Parathyroid adenoma (tissue), 2 donors: ENCODE measurements at regions not wholly inside any gene's neighbourhood (a gene's known extent, or its start where the extent isn't known, plus 50 kb on each side); places are given as distances from the start of the nearest gene placed in this dataset.

ENCODE experiments used
- H2AFZ ChIP-seq: fragments of 300-600 bp; sonication (generic); one replicate; pipeline ENCODE4 v1.7.0; 2017; ENCODE audit warnings: antibody characterized with exemption, mild to moderate bottlenecking
- H3K27ac ChIP-seq: fragments of 300-600 bp; sonication (generic); one replicate; pipeline ENCODE4 v1.7.0; 2017
- H3K27me3 ChIP-seq: fragments of 300-600 bp; sonication (generic); one replicate; pipeline ENCODE4 v1.7.0; 2017; ENCODE audit warnings: low read length; ENCODE audit not compliant: control insufficient read depth, insufficient read depth
- H3K36me3 ChIP-seq: fragments of 300-600 bp; sonication (generic); one replicate; pipeline ENCODE4 v1.7.0; 2017; ENCODE audit warnings: low read length; ENCODE audit not compliant: control insufficient read depth, insufficient read depth
- H3K4me1 ChIP-seq: fragments of 300-600 bp; sonication (generic); one replicate; pipeline ENCODE4 v1.7.0; 2017; ENCODE audit warnings: control low read depth
- H3K4me2 ChIP-seq: fragments of 300-600 bp; sonication (generic); one replicate; pipeline ENCODE4 v1.7.0; 2017; ENCODE audit warnings: low read length
- H3K4me3 ChIP-seq: fragments of 300-600 bp; sonication (generic); one replicate; pipeline ENCODE4 v1.7.0; 2017; ENCODE audit warnings: low read depth, low read length
- H3K79me2 ChIP-seq: fragments of 300-600 bp; sonication (generic); one replicate; pipeline ENCODE4 v1.7.0; 2017; ENCODE audit warnings: control low read depth
- H3K9ac ChIP-seq: fragments of 300-600 bp; sonication (generic); one replicate; pipeline ENCODE4 v1.7.0; 2017; ENCODE audit warnings: mild to moderate bottlenecking
- H3K9me3 ChIP-seq: fragments of 300-600 bp; sonication (generic); one replicate; pipeline ENCODE4 v1.7.0; 2017; ENCODE audit warnings: low read length; ENCODE audit not compliant: control insufficient read depth
- TF ChIP-seq, protein P1 (sequence below): fragments of 300-600 bp; sonication (generic); IDR thresholded peaks from one replicate; pipeline ENCODE4 v1.7.0; 2017; ENCODE audit warnings: antibody characterized with exemption, mild to moderate bottlenecking
- donor health status: primary hyperparathyroidism.

DNA sequence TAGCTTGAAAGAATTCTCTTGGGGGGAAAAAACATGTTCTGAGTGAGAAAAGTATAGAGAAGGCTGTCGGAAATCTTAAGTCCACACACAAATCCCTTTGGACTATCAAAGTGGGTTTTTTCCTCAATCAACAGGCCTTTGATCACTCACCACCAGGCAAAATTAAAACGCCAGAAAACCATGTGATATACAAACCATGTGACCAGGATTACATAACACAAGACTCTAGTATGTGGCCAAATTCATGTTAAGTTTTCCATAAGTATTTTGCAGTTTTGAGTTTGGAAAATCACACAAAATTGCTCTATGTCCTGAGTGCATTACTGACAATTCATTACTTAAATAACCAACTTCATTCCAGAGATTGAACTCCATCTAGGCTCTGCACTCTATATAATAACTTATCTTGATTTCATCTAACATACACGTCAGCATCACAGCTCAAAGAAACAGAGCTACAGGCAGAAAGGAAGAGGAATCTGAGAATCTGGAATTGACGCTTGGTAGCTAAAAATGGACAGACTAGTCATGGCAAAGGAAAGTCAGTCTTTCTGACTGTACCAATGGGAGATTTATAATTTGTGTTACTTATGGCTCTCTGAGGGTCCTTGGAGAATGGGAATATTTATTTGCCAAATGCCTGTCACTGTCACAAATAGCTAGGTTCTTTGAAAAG, 383.5 kb downstream of the SFMBT2 start:
- no peak overlapping the region for H3K27ac ChIP-seq
- no peaks in the 10 kb centered on the region for H3K79me2 ChIP-seq
- no peak overlapping the region for H3K9ac ChIP-seq
- H3K4me3 ChIP-seq: no peak overlapping the region
- H3K4me1 ChIP-seq: no peaks in the 10 kb centered on the region
- H3K4me2 ChIP-seq: no peak overlapping the region
- no peak overlapping the region for H2AFZ ChIP-seq
- no peaks in the 10 kb centered on the region for H3K9me3 ChIP-seq
- H3K36me3 ChIP-seq: no peaks in the 10 kb centered on the region
- TF ChIP-seq, protein P1, sequence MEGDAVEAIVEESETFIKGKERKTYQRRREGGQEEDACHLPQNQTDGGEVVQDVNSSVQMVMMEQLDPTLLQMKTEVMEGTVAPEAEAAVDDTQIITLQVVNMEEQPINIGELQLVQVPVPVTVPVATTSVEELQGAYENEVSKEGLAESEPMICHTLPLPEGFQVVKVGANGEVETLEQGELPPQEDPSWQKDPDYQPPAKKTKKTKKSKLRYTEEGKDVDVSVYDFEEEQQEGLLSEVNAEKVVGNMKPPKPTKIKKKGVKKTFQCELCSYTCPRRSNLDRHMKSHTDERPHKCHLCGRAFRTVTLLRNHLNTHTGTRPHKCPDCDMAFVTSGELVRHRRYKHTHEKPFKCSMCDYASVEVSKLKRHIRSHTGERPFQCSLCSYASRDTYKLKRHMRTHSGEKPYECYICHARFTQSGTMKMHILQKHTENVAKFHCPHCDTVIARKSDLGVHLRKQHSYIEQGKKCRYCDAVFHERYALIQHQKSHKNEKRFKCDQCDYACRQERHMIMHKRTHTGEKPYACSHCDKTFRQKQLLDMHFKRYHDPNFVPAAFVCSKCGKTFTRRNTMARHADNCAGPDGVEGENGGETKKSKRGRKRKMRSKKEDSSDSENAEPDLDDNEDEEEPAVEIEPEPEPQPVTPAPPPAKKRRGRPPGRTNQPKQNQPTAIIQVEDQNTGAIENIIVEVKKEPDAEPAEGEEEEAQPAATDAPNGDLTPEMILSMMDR: no peak
- H3K27me3 ChIP-seq: no peaks in the 10 kb centered on the region

DNA sequence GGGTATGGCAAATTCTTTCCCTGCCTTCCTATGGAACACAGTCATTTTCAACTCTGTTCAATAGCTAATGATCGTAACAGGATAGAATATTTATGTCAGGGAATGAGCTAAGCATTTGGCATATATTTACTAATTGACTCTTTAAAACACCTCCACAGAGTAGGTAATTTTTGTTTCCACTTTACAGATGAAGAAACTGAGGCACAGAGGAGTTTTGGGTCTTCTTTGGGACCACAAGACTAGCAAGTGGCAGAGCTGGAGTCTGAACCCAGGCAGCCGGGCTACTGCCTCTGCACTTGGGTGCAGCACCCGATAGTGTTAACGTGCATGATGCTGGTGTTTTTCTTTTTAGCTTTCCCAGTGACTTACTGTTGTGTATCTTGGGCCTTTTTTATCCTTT, 384.0 kb downstream of the SFMBT2 start:
- no peaks in the 10 kb centered on the region for H3K79me2 ChIP-seq
- H3K9ac ChIP-seq: no peak overlapping the region
- H3K27ac ChIP-seq: no peak overlapping the region
- H3K9me3 ChIP-seq: no peaks in the 10 kb centered on the region
- TF ChIP-seq, protein P1: no peak
- H3K36me3 ChIP-seq: no peaks in the 10 kb centered on the region
- no peak overlapping the region for H3K4me2 ChIP-seq
- H2AFZ ChIP-seq: no peak overlapping the region
- no peaks in the 10 kb centered on the region for H3K27me3 ChIP-seq
- no peaks in the 10 kb centered on the region for H3K4me1 ChIP-seq
- H3K4me3 ChIP-seq: no peak overlapping the region

DNA sequence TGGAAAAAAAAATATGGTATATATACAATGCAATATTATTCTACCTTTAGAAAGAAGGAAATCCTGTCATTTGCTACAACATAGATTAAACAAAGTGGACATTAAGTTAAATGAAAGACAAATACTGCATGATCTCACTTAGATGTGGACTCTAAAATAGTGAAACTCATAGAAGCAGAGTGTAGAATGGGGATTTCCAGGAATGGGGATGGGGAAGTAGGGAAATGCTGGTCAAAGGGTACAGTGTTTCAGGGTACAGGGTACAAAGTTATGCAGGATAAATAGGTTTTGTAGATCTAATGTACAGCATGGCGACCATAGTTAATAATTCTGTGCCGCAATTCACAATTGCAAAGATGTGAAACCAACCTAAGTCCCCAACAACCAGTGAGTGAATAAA, 385.5 kb downstream of the SFMBT2 start:
- H3K4me3 ChIP-seq: no peak overlapping the region
- H3K79me2 ChIP-seq: no peaks in the 10 kb centered on the region
- TF ChIP-seq, protein P1: no peak
- no peak overlapping the region for H3K9ac ChIP-seq
- H3K4me2 ChIP-seq: no peak overlapping the region
- H3K27me3 ChIP-seq: no peaks in the 10 kb centered on the region
- H2AFZ ChIP-seq: no peak overlapping the region
- no peak overlapping the region for H3K27ac ChIP-seq
- no peaks in the 10 kb centered on the region for H3K9me3 ChIP-seq
- H3K36me3 ChIP-seq: no peaks in the 10 kb centered on the region
- H3K4me1 ChIP-seq: no peaks in the 10 kb centered on the region

DNA sequence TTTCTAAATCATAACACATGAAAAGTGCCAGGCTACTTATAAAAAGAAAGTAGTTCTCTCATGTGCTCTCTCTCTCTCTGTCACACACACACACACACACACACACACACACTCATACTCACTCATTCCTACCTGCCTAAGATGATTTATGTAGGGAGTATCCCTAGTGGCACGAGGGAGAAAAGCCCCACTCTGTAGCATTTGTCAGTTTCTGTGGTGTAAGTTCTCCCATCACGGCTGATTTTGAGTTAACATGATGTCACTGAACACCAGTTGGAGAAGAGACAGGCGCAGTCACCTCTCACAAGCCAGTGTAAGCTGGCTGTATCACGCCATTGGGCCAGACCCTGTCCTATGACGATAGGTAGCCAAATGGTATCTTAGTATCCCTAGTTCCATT, 395.4 kb downstream of the SFMBT2 start:
- H3K27me3 ChIP-seq: no peaks in the 10 kb centered on the region
- no peak overlapping the region for H3K27ac ChIP-seq
- no peak overlapping the region for H3K4me2 ChIP-seq
- TF ChIP-seq, protein P1: no peak
- no peaks in the 10 kb centered on the region for H3K9me3 ChIP-seq
- H3K79me2 ChIP-seq: no peaks in the 10 kb centered on the region
- H3K4me3 ChIP-seq: no peak overlapping the region
- no peaks in the 10 kb centered on the region for H3K36me3 ChIP-seq
- no peak overlapping the region for H3K9ac ChIP-seq
- no peaks in the 10 kb centered on the region for H3K4me1 ChIP-seq
- H2AFZ ChIP-seq: no peak overlapping the region

DNA sequence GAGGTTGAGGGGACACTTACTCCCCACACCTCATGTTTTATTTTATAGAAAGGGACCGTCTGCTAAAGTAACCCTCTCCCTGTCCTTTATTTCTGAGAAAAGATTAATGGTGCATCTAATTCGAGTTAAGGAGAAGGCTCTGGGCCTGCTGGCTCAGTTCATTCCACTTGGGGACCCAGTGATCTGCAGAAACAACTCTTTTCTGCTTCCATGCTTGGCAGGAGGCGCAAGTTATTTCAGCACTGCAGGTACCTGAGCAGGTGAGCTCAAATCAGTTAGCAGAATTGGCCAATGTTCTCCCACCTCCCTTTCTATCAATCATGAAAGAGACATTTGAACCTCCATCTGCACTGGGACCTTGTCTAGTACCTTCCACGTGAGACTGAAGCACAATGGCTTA, 396.1 kb downstream of the SFMBT2 start:
- TF ChIP-seq, protein P1: no peak
- no peak overlapping the region for H3K9ac ChIP-seq
- no peak overlapping the region for H3K4me2 ChIP-seq
- no peaks in the 10 kb centered on the region for H3K9me3 ChIP-seq
- no peak overlapping the region for H2AFZ ChIP-seq
- H3K79me2 ChIP-seq: no peaks in the 10 kb centered on the region
- H3K27me3 ChIP-seq: no peaks in the 10 kb centered on the region
- no peak overlapping the region for H3K27ac ChIP-seq
- H3K36me3 ChIP-seq: no peaks in the 10 kb centered on the region
- no peaks in the 10 kb centered on the region for H3K4me1 ChIP-seq
- no peak overlapping the region for H3K4me3 ChIP-seq
